Endothelial cell of umbilical vein (primary cell): ENCODE measurements at regions not wholly inside any gene's neighbourhood (a gene's known extent, or its start where the extent isn't known, plus 50 kb on each side); places are given as distances from the start of the nearest gene placed in this dataset.
"Not testable (repeated sequence)": the region's sequence is repeated elsewhere in the genome, so short reads cannot be mapped to it uniquely, and the experiment has no call there.

Experiments
- BruUV-seq: library from RNA; stranded (reverse); fragments of 400-500 nt; replicated peaks from 2 replicates; lab custom pipeline; 2021; lab: Mats Ljungman, UMichigan
- CTCF ChIA-PET: fragments of 300-600, 350-600 bp; sonication (Branson Sonifier 250); formaldehyde crosslinking; loops from one replicate; lab custom pipeline; 2021; ENCODE audit warnings: antibody characterized with exemption, inconsistent platforms; lab: Charles Lee
- POLR2A ChIA-PET: fragments of 300-600, 350-600 bp; sonication (Branson Sonifier 250); formaldehyde crosslinking; loops from one replicate; lab custom pipeline; 2021; ENCODE audit warnings: antibody characterized with exemption, inconsistent platforms; lab: Charles Lee
- DNase-seq: peaks from one replicate; pipeline ENCODE4 v3.0.0-alpha.2; 2011; ENCODE audit warnings: low read depth, low spot score
- FAIRE-seq: peaks from 2 replicates; lab custom pipeline; 2011; peaks lifted over from hg19 to GRCh38; lab: Jason Lieb, UNC
- H2AFZ ChIP-seq: 2 replicates; pipeline ENCODE4 v1.6.0; 2012; ENCODE audit warnings: low read depth, low read length, control low read depth, inconsistent platforms
- H3K27ac ChIP-seq: 2 replicates; pipeline ENCODE4 v1.5.1; 2011; ENCODE audit warnings: low read depth, mild to moderate bottlenecking, control low read depth, low read length, moderate library complexity; ENCODE audit not compliant: insufficient read depth
- H3K27me3 ChIP-seq, 2 experiments: 2 replicates each; pipeline versions ENCODE4 v1.6.0 to v1.6.1; 2011; ENCODE audit warnings: low read length in 2 of 2, mixed read lengths in 1 of 2; ENCODE audit not compliant: control insufficient read depth in 2 of 2, insufficient read depth in 2 of 2
- H3K36me3 ChIP-seq, 2 experiments: 2 replicates in 1 of 2; 3 replicates in 1 of 2; pipeline ENCODE4 v1.5.1; 2011; ENCODE audit warnings: low read length in 2 of 2, mild to moderate bottlenecking in 1 of 2, moderate library complexity in 1 of 2; ENCODE audit not compliant: control insufficient read depth in 2 of 2, insufficient read depth in 2 of 2; ENCODE audit errors: extremely low read depth in 1 of 2
- H3K4me1 ChIP-seq: 3 replicates; pipeline ENCODE4 v1.5.1; 2011; ENCODE audit warnings: mild to moderate bottlenecking, low read length; ENCODE audit not compliant: control insufficient read depth, insufficient read depth; ENCODE audit errors: extremely low read depth
- H3K4me2 ChIP-seq: 2 replicates; pipeline ENCODE4 v1.6.1; 2011; ENCODE audit warnings: low read length, control low read depth, mixed read lengths; ENCODE audit not compliant: insufficient read depth
- H3K4me3 ChIP-seq, 3 experiments: fragments of 200-600 bp in 1 of 3; sonication (generic), shearing (Covaris generic) in 1 of 3; replicated peaks in 1 of 3; 2 replicates each; pipeline ENCODE4 v1.5.1; 2011 to 2016; ENCODE audit warnings: control low read depth in 3 of 3, low read length in 3 of 3, mild to moderate bottlenecking in 2 of 3, inconsistent platforms in 1 of 3, low read depth in 1 of 3, moderate library complexity in 1 of 3; ENCODE audit not compliant: insufficient read depth in 1 of 3
- H3K79me2 ChIP-seq: 2 replicates; pipeline ENCODE4 v1.6.0; 2012; ENCODE audit warnings: low read length, inconsistent platforms; ENCODE audit not compliant: control insufficient read depth, insufficient read depth
- H3K9ac ChIP-seq: replicated peaks from 2 replicates; pipeline ENCODE3; 2011; ENCODE audit warnings: low read length, control low read depth; ENCODE audit not compliant: insufficient read depth; ENCODE audit errors: extremely low read depth
- H3K9me1 ChIP-seq: replicated peaks from 3 replicates; pipeline ENCODE4 v1.6.0; 2011; ENCODE audit warnings: mild to moderate bottlenecking, low read length; ENCODE audit not compliant: control insufficient read depth, insufficient read depth; ENCODE audit errors: extremely low read depth
- H3K9me3 ChIP-seq: replicated peaks from 2 replicates; pipeline ENCODE4 v1.5.1; 2012; ENCODE audit warnings: low read length, inconsistent platforms; ENCODE audit not compliant: control insufficient read depth, insufficient read depth
- H4K20me1 ChIP-seq: replicated peaks from 2 replicates; pipeline ENCODE3; 2011; ENCODE audit warnings: mild to moderate bottlenecking, low read length; ENCODE audit not compliant: control insufficient read depth, insufficient read depth; ENCODE audit errors: extremely low read depth
- CTCF ChIP-seq, 2 donors: IDR thresholded peaks; 1 replicate in 1 of 2; 2 replicates in 1 of 2; pipeline ENCODE4 v1.5.1; 2011; ENCODE audit warnings: low read length in 2 of 2, mild to moderate bottlenecking in 2 of 2, moderate library complexity in 2 of 2, control low read depth in 1 of 2, inconsistent platforms in 1 of 2, low read depth in 1 of 2; ENCODE audit not compliant: insufficient read depth in 1 of 2; ENCODE audit errors: extremely low read depth in 1 of 2
- EZH2 ChIP-seq: IDR thresholded peaks from 2 replicates; pipeline ENCODE4 v1.6.1; 2012; ENCODE audit warnings: borderline replicate concordance, low read depth, mild to moderate bottlenecking, moderate library complexity, low read length, inconsistent platforms; ENCODE audit not compliant: severe bottlenecking
- FOS ChIP-seq: IDR thresholded peaks from 2 replicates; pipeline ENCODE4 v1.6.1; 2011; ENCODE audit warnings: mild to moderate bottlenecking, low read length, moderate library complexity, borderline replicate concordance; ENCODE audit not compliant: insufficient read depth
- GATA2 ChIP-seq: IDR thresholded peaks from 2 replicates; pipeline ENCODE4 v1.7.0; 2011; ENCODE audit warnings: low read depth, mild to moderate bottlenecking, moderate library complexity, mixed read lengths, low read length; ENCODE audit not compliant: insufficient read length, insufficient read depth
- JUN ChIP-seq: IDR thresholded peaks from 2 replicates; pipeline ENCODE4 v1.6.1; 2011; ENCODE audit warnings: borderline replicate concordance, low read depth; ENCODE audit not compliant: insufficient read length, insufficient read depth
- MAX ChIP-seq: IDR thresholded peaks from 2 replicates; pipeline ENCODE4 v1.6.1; 2011; ENCODE audit not compliant: insufficient read depth, insufficient read length
- MYC ChIP-seq: IDR thresholded peaks from one replicate; pipeline ENCODE4 v1.6.1; 2011; ENCODE audit warnings: mild to moderate bottlenecking, low read depth, low read length
- POLR2A ChIP-seq: IDR thresholded peaks from 2 replicates; pipeline ENCODE4 v1.6.1; 2012; ENCODE audit warnings: low read depth, mild to moderate bottlenecking, control low read depth, low read length
- POLR2AphosphoS5 ChIP-seq: IDR thresholded peaks from 2 replicates; pipeline ENCODE4 v1.6.1; 2012; ENCODE audit warnings: low read depth, mild to moderate bottlenecking, control low read depth, low read length, moderate library complexity; ENCODE audit not compliant: insufficient read depth
- dilution Hi-C: fragments of 300-500 bp; cut with MboI; formaldehyde crosslinking; loops from one replicate; pipeline ENCODE4 v1.15.0; 2019; ENCODE audit warnings: low sequenced_read_pairs; ENCODE audit not compliant: extremely low pct_ligation_motif_present
- intact Hi-C: fragments of 100-400 bp; cut with micrococcal nuclease; formaldehyde crosslinking; loops from one replicate; pipeline ENCODE4 v1.10.0; 2022

GRCh38 chr11:116325247-116325646 is 447.5 kb downstream of the BUD13 start:
- no peaks in the 10 kb centered on the region for H3K9me3 ChIP-seq
- dilution Hi-C loops: no loop called here
- no peaks in the 10 kb centered on the region for H3K4me1 ChIP-seq
- no peak overlapping the region for H3K27ac ChIP-seq
- H3K4me3 ChIP-seq: no peak overlapping the region
- intact Hi-C loops: no loop called here
- H3K9ac ChIP-seq: no peak overlapping the region
- DNase-seq (no peak), FAIRE-seq (no peak)
- H3K9me1 ChIP-seq: no peaks in the 10 kb centered on the region
- no peaks in the 10 kb centered on the region for H3K27me3 ChIP-seq
- TF ChIP-seq CTCF (IDR thresholded peaks at IDR 0.05; ENCODE audit: extremely low read depth in 1 of 2, insufficient read depth in 1 of 2, low read depth in 1 of 2, low read length in 2 of 2) (no peak), EZH2 (no peak), MYC (no peak), POLR2A (no peak), POLR2AphosphoS5 (no peak), JUN (no peak), FOS (no peak), MAX (no peak), GATA2 (no peak)
- BruUV-seq: no TSS peak
- no peaks in the 10 kb centered on the region for H4K20me1 ChIP-seq
- no peak overlapping the region for H2AFZ ChIP-seq
- no peak overlapping the region for H3K4me2 ChIP-seq
- ChIA-PET CTCF (interaction anchor here (1.3 to 1.6 kb wide), 2 partner anchors 12 to 108 kb away, joined by 3 read pairs; no protein-coding TSS in a partner anchor), POLR2A (no interaction called here)
- no peaks in the 10 kb centered on the region for H3K36me3 ChIP-seq
- H3K79me2 ChIP-seq: no peaks in the 10 kb centered on the region

GRCh38 chr11:116324077-116324476 is 448.7 kb downstream of the BUD13 start:
- H3K4me2 ChIP-seq, H3K27ac ChIP-seq, H3K9me1 ChIP-seq, H2AFZ ChIP-seq, H3K9me3 ChIP-seq, H3K4me1 ChIP-seq, H3K4me3 ChIP-seq, BruUV-seq, FAIRE-seq, H3K79me2 ChIP-seq, DNase-seq, H3K9ac ChIP-seq, CTCF ChIA-PET, H3K36me3 ChIP-seq, intact Hi-C loops, POLR2A ChIA-PET, H3K27me3 ChIP-seq, dilution Hi-C loops, H4K20me1 ChIP-seq: not testable (repeated sequence)
